HG03095 (cell line): ENCODE measurements at regions not wholly inside any gene's neighbourhood (a gene's known extent, or its start where the extent isn't known, plus 50 kb on each side); places are given as distances from the start of the nearest gene placed in this dataset.

ENCODE experiments used
- ATAC-seq: cut with Tn5 transposase; IDR thresholded peaks from one replicate; pipeline ENCODE4 v1.9.1; 2021; ENCODE audit warnings: moderate library complexity; ENCODE audit not compliant: unreplicated experiment

DNA sequence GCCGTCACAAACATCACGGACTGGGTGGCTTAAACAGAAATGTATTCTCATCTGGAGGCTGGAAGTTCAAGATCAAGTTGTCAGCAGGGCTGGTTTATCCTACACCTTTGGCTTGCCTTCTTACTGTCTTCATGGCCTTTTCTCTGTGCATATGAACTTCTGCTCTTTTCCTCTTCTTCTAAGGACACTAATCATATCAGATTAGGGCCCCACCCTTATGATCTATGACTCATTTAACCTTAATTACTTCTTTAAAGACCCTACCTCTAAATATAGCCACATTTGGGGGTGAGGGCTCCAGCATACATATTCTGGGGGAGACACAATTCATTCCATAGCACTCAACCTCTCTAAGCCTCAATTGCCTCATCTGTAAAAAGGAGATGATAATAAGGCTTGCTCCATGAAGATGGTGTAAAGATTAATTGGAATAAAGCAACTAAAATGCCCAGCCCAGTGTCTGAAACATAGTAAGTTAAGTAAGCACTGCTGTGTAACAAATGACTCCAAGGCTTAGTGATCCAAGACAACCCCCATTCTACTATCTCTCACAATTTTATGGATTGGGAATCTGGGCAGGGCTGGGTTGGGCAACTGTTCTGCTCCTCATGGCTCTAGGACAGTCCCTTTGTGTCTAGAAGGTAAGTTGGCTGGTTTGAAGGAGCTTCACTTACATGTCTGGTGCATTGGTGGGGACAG, 119.8 kb downstream of the BANF2 start:
- no peak for ATAC-seq

DNA sequence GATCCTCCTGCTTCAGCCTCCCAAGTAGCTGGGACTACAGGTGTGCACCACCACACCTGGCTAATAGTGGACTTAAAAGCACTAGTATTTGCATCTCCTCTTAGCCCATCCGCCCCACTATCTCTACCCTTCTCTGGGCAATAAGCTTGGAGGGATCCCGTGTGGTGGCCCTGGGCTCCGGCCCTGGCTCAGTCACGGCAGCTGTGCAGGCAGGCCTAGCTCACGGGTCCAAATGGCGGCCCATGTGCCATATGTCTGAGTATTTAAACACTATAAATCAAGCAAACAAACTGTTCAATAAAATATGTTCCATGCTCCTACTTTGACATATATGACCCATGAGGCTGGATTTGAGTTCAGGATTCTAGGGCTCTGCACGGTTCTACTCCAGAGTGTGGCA, 118.4 kb downstream of the BANF2 start:
- no peak for ATAC-seq

DNA sequence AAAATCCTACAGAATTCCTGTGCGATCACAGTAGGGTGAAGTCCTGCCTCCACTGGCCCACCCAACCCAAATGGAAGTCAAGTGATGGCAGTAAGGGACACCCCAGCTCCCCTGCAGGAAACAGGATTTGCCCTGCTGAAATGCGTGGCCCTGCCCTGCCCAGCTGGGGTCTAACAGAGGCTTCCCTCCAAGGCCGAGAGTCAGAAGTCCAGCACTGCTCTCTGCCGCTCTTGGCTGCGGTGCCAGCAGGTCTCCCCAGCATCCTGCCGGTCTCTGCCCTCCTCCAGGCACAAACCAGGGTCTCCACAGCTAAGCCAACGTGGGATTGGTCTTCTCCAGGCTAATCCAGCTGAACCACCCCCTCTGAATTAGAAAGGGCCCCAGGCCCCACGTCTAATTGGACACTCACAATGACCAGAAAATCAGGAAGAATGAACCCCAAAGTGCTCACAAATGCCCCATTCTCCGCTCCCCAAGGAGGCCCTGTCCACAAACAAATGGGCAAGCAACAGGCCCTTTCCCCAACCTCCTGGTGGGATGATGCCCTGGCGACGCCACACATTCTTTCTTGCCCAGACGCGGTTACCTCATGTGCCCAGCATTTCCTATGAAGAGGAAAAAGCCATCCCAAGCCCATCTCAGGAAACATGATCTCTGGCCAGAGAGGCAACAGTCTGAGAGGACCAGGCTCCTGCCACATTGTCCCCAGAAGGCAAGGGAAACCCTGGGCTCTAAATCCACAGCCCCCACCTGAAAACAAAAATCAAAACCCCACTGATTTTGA, 117.2 kb downstream of the BANF2 start:
- ATAC-seq: no peak

DNA sequence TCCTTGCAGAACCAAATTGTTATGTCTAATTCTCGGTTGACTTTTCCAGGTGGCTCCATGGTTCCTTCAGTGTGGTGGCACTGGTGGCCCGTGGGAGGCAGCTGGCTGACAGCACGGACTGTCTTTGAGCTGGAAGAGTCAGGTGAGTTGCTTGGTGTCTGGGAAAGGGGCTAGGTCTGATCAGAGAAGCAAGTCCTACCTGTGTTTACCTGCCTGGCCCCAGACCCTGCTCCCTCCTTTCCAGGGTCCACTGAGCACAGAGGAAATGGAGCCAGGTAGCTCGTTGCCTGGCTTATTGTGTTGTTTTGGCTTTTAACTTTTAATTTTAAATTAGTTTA, 111.8 kb downstream of the BANF2 start:
- no peak for ATAC-seq

DNA sequence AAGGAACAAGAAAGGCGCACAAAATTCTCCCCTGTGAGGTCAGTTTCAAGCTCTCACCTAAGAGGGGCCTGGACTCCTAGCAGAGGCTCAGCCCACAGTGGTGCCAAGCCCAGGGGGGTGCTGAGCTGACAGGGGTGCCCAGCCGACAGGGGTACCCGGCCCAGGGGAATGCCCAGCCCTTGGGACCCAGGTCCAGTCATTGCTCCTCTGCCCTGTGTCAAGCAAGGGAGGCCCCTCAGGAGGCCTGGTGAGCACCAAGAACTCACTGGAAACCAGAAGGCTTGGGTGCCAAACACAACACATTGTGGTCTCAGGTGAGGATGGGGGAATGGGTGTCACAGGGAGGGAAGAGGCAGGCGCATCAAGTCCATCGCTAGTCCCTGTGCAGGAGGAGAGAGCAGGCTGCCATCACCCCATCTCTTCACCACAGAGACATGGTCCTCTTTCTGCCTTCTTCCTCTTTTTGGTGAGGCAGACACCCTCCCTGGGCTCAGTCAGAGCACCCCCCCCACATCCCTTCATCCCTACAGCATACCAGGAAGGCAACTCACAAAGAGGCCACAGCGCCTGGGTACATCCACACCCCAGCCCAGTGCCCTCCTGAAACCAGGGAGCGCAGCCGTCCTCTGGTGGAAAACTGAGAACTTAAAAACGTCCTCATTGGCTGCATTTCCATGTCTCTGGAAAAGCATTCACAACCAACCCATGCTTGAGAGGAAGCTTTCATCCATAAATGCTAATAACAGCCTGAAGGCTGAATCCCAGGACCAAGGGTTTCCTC, 111.3 kb downstream of the BANF2 start:
- no peak for ATAC-seq

DNA sequence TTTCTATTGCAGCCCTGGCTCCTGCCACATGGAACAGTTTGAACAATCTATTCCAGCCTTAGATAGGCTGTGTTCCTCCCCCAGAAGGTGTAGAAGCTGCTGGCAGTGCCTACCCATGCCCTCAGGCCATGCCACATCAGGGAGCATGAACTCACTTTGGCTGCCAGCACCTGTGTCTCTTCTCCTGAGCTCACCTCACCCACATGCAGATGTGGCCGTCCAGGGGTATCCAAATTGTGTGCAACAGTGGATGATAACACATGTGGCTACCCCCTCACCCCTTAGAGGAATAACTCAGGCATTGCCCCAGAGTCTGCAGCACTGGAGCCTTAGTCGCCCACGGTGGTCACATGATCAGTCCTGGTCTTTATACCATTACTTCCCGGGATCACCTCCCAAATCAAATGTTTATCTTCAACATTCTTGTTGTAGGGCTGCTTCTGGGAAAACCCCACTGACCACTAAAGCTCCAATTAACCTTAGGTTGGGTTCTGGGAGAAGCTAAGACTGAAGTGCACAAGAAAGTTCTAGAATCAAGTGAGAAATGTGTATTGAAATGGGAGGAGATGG, 110.4 kb downstream of the BANF2 start:
- ATAC-seq: no peak

DNA sequence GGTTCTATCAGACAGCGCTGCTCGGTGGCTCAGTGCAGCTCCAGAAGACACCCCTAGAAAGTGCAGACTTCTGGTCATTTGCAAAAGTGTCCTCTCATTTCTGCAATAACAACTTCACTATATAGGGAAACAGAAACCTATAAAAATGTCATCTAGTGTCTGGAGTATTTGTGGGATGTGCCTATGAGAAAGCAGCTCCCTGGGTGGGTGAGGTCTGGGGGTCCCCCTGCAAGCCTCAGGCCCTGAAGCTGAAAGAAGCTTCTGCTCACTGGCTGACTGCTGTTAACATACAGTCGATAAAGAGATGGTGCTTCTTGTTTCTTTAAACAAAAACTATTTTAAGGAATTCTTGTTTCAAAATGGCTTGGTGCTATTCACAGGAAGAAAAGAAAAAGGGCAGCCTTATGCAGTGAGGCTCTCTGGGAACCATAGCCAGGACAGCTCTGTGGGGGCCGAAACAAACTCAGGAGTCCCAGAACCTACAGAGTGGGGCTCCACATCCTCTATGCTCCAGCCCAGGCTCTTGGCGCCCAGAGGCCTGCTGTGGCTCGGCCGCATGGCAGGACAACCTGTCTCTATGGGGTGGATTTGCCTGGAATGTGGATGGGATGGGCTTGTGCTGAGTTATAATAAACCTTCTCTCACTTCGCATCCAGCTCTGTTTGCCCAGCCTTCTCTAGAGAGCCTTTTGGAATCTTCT, 109.7 kb downstream of the BANF2 start:
- no peak for ATAC-seq

DNA sequence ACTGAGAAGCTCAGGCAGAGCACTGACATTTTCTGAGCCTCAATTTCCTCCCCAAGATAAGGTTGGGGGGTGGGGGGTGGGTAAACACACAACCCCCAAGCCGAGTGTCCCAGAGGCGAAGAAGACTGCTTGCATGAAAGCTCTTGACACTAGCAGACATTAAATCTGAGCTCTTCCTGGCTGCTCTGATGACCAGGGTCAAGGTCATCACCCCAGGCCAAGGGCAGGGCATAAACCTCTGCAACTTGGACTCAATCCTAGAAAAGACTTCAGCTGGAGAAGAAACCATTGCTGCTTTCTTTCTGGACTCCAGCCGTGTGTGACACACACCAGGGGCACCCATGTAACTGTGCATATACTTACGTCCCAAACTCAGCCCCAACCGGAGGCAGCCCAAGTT, 109.0 kb downstream of the BANF2 start:
- no peak for ATAC-seq

DNA sequence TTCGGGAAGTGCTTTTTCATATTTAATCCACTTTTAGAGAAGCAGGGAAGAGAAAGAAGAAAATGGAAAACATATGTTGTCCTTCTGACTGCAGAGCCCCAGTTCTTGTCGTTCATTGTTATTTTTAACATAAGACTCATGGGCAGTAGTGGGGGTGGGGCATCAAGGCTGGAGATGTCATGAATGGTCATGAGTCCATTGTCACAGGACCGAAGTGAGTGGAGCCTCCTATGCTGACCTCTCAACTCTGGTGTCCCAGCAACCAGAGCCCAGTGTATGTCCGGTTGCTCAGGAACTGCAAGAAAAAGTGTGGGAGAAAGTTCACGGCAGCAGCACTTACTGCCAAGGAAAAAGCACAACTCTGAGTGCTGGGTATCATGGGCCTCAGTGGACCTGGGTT, 108.6 kb downstream of the BANF2 start:
- ATAC-seq: no peak

DNA sequence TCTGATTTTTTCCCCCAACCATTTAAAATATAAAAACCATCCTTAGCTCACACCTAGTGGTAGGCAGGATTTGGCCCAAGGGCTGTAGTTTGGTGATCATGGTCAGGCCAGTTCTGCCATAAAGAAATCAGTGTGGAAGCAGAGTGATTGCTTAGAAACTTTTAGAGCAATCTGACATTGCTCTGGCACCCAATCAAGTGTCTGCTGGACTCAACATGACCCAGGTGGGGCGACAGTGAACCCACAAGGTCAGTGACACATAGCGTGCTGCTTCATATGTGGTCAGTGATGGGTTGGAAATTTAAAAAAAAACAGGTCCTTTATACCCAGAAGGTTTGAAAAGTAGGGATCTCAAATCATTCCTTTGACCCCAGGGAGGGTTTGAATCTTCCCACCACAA, 107.9 kb downstream of the BANF2 start:
- no peak for ATAC-seq

DNA sequence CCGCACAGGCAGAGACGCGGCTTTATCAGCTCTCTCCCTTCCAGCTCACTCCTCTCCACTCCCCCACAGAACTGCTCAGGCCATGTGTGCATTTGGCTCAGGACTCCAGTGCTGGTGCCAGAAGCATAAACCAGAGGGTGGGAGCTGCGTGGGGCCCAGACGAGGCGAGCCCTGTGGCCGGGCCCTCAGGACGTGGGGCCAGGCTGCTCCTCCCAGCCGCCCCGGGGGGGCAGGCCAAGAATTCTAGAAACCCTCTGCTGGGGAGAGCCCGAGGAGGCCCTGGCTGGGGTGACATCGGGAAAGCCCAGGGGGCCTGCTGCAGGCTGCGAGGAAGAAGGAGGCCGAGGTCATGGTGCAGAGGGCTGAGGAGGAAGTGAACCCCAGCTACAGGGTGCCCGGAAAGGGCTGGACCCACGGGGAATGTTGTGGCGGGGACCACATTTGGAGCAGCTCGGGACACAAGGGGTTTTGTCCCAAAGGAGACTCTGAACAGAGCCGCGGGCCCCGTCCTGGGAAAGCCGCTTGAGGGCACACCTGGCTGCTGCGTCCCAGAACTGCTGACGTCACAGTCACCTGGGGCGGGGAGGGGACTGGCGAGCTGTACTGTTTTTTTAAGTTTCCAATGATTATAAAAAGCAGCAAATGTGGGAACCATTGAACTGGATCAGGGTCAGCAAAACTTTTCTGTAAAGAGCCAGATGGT, 107.1 kb downstream of the BANF2 start:
- ATAC-seq: no peak

DNA sequence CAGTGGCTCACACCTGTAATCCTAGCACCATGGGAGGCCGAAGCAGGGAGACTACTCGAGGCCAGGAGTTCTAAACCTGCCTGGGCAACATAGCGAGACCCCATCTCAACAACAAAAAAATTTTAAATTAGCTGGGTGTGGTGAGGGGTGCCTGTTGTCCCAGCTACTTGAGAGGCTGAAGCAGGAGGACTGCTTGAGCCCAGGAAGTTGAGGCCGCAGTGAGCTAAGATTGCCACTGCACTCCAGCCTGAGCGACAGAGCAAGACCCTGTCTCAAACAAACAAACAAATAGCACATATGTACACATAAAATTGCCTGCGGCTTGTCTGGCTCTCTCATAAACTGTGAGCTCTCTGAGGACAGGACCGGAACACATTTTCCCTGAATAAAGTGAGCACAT, 106.3 kb downstream of the BANF2 start:
- ATAC-seq: no peak

DNA sequence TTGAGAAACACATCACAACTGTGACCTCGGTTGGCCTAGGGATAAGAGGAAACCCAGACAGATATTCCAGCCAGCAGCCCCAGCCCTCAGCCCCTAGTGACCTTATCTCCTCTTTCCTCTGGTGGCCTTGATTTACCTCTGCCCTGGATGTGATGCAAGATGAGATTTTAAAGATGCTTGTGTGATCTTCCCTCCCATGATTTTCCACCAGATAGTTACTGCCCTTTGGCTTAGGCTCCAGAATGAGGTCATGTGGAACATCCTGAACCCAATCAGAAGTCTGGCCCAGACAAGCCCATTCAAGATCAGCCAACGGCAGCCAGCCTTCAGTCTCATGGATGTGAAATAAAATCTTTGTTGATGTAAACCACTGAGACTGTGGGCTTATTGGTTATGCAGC, 104.0 kb downstream of the BANF2 start:
- ATAC-seq: no peak

DNA sequence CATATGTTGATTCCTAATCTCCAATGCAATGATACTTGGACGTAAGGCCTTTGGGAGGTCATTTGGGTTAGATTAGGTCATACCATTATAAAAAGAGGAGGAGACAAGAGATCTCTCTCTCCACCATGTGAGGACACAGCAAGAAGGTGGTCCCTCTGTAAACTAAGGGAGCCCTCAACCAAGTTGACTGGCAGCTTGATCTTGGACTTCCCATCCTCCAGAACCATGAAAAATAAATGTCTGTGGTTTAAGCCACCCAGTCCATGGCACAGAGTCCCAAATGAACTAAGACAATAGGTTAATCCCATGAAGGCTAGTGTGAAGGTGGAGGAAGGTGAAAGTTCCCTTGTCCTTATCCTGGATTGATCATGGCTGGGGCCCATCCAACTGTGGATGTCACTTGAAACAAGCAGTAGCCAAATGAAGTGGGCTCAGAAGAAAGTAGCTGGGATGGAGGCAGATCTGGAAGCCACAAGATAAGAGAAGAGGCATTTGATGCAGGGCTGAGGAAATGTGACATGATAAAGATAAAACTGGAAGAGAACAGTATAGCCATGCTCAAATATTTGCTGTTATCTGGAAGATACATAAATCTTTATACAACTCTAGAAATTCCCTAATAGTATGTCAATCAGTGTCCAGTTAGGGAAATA, 99.9 kb downstream of the BANF2 start:
- no peak for ATAC-seq

DNA sequence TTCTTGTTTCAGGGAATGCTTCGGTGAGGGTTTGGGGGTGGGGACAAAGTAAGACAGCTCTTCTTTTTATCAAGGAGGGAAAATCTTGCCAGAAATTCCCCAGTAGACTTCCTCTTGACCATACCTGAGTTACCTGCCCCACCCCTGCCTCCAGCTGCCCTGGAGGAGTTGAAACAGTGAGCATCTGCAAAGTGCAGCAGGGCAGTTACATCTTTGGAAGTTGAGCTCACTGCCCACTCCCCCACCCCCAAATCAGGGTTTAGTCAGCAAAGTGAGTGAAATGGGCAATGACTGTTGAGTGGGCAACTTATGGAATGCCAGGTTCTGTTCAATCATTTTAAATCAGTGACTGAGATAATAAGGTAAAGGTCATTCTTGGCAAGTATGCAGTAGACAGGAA, 98.8 kb downstream of the BANF2 start:
- no peak for ATAC-seq

DNA sequence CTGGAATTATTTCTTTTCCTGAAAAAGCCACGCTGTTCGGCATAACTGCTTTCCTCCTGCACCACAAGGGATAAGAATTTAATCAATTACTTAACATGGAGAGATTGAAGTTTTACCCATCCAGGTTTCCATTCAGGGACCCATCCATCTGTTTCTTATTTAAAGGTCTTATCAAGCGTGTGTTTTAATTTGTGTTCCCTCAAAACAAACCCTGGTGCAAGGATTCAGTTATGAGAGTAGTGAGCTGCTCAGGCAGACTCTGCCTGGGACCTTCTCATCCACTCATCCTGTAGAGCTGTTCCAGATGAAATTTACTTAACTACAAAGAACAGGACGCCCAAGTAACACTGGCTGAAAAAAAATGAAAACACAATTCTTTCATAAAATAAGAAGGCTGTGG, 97.8 kb downstream of the BANF2 start:
- no peak for ATAC-seq

DNA sequence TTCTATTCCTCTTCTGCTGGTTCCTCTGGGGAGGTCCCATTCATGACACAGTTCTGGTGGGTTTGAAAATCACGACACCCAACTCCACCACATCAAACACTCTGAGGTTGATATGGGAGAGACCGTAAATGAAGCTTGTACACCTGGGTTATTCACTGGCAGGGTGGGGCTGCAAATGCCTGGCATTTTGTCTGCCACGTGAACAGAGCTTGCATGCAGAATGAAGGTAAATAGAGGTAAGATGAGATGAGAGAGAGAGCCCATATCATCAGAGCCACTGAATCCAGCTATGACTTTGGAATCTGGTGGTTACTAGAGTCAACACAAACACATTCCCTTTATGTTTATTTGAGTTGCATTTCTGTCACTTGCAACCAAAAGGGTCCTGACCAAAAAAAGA, 97.4 kb downstream of the BANF2 start:
- ATAC-seq: no peak

DNA sequence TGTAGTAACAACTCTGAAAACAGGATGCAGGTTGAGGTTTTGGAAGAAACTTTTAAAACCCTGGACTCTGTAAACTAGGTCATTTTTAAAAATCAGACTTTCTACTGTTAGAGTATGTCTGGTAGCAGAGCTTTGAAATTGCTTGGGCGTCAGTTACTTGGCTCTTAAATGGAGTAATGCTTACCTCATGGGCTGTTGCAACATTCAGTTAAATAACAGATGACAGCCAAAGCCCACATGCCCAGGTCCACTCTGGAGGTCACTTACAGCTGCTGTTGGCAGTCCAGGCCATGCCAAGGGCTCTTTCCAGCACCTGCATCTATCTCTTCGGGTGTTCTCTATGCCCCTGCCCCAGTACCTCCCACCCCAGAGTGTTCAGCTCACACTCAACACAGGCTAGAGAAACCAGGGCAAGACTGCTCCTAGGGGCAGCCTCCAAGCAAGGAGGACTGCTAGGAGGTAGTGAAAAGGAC, 96.4 kb downstream of the BANF2 start:
- ATAC-seq: no peak

DNA sequence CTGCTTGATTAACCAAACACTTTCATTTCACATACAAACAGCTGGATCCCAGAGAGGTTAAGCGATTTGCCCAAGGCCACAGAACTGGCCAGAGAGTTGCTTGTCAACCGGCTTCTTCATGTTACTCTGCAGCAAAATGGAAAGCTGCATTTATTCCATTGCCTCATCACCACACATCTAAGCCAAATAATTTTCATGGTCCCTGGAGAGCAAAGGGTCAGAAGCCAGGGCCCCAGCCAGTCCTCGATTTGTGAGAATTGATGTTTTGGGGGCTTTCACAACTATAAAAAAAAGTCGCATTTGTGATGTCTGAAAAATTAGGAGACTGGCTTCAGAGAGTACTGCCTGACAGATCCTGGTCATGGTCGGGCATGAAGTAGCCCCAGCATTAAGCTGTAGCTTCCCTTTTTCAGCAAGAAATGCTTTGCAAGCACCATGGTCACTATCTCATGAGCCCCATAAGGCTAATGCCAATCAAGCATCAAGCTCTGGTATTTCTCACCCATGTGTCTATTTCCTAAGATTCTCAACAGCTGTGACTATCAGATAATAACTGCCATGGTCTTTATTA, 95.8 kb downstream of the BANF2 start:
- ATAC-seq: no peak

DNA sequence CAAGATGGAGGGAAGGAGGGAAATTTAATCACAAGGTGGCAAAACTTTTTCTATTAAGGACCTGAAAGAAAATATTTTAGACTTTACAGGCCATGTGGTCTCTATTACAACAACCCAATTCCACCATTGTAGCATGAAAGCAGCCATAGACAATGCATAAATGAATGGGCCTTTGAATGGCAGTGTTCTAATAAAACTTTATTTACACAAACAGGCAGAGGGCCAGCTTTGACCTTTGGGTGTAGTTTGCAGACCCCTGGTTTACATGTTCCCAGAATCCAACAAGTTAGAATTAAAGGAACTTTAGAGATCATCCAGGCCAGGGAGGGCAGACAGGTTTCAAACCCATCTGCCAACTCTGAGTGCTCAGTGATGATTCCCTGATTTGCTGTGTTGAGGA, 95.2 kb downstream of the BANF2 start:
- no peak for ATAC-seq
